ENCODE measurements at regions not wholly inside any gene's neighbourhood (a gene's known extent, or its start where the extent isn't known, plus 50 kb on each side); places are given as distances from the start of the nearest gene placed in this dataset.

DNA sequence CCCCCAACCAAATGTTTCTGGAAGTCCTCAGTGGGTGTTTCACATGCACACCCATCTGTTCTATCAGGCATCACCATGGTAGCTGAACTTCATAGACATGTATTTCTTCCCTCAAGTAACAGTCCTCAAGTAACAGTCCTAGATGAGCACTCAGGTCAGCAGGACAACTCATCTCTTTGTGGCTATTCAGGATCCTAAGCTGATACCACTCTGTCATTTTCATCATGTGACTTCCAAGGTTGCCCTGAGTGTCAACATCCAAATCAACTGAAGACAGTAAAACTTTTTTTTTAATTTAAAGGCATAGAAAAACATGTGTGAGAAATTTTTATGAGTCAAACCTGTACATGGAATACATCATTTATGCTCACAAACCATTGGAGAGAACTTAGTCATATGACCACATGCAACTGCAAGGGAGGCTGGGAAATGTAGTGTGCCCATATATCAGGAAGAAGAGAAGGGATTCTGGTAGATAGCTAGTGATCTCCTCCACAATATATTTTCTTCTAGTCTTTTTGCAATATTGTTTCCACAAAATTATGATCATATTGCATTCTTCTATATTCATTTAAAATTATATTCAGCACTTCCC is 64.2 kb upstream of the FST start:
- TF ChIP-seq, protein P1, sequence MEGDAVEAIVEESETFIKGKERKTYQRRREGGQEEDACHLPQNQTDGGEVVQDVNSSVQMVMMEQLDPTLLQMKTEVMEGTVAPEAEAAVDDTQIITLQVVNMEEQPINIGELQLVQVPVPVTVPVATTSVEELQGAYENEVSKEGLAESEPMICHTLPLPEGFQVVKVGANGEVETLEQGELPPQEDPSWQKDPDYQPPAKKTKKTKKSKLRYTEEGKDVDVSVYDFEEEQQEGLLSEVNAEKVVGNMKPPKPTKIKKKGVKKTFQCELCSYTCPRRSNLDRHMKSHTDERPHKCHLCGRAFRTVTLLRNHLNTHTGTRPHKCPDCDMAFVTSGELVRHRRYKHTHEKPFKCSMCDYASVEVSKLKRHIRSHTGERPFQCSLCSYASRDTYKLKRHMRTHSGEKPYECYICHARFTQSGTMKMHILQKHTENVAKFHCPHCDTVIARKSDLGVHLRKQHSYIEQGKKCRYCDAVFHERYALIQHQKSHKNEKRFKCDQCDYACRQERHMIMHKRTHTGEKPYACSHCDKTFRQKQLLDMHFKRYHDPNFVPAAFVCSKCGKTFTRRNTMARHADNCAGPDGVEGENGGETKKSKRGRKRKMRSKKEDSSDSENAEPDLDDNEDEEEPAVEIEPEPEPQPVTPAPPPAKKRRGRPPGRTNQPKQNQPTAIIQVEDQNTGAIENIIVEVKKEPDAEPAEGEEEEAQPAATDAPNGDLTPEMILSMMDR (IDR thresholded peaks at IDR 0.05) = no peak
- Histone ChIP-seq H3K27ac (no peak overlapping the region), H3K4me3 (no peak overlapping the region)
- DNase-seq (ENCODE audit: low spot score) = no peak

DNA sequence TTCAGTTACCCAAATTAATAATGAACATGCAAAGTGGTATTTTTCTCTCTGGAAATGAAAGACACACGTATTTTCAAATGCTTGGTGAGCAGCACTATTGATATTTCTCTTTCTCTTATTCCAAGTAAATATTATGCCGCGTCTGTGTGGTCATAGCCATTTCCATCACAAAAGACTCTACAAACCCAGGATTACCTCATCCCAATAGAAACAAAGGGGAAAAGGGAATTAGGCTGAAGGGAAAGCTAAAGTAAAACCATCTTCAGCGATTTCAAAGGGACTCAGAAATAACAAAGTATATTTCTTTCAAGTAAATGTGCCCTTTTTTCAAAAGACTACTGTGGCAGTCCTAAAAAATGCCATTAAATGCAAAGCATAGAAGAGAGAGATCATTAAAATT is 62.0 kb upstream of the FST start:
- DNase-seq (ENCODE audit: low spot score) = no peak
- TF ChIP-seq, protein P1 (IDR thresholded peaks at IDR 0.05) = no peak

DNA sequence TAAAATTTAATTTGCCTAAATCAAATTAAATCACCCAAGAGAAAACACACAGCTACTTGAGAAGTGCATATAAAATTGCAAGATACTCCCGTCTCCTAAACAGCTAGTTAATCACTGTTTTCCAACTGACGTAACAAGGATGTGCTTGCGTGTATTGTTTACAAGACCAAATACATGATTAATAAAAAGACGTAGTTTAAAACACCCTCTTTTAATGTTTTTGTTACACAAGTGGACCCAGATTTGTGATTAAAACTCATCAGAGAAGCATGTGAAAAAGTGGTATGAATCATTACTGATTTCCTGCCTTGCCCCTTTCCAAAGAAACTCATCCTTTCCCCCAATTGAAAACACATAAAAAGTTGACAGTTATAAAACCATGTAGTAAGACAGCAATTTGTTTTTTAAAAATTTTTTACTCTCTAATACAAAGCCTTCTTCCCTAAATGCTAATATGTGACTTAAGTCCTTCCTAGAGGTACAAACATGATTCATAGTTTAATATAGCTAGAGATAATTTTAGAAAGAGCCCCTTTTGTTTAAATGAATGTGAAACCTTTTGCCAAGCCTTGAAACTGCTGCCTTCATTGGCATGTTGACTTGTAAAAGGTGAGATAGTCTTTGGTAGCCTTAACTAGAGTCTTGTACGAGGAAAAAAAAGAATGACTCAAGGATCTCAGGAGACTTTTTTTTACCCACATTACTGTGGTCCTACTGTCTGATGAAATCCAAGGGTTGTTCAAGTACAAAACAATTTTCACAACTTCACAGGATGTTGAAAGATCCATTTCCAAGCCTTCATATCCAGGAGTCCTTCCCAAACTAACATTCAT is 61.4 kb upstream of the FST start:
- no peak overlapping the region for H3K4me3 ChIP-seq
- no peak for DNase-seq (ENCODE audit: low spot score)
- H3K27ac ChIP-seq = no peak overlapping the region
- TF ChIP-seq, protein P1 (IDR thresholded peaks at IDR 0.05) = no peak

More for the DNA sequence above, 62.0 kb upstream of the FST start:
- Histone ChIP-seq H3K4me3 (no peak overlapping the region), H3K27ac (no peak overlapping the region)

DNA sequence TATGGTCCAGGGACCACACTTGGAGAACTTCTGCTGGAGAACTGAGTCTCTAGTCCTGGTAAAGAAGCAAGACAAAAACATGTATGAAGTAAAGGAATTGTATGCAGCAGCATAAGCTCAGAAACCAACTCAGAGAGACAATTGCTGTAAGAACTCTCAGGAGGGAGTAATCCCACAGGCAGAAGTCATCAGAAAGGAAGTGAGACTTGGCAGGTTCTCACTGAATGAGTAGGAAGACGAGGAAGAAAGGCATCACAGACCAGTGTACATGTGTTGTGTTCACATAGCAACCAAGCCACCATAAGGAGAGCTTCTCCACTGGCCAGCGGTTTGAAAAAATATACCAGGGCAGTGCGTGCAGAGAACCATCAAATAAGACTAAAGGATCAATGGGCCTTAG is 57.9 kb upstream of the FST start:
- TF ChIP-seq, protein P1 (IDR thresholded peaks at IDR 0.05) = no peak
- Histone ChIP-seq H3K27ac (no peak overlapping the region), H3K4me3 (no peak overlapping the region)
- no peak for DNase-seq (ENCODE audit: low spot score)

DNA sequence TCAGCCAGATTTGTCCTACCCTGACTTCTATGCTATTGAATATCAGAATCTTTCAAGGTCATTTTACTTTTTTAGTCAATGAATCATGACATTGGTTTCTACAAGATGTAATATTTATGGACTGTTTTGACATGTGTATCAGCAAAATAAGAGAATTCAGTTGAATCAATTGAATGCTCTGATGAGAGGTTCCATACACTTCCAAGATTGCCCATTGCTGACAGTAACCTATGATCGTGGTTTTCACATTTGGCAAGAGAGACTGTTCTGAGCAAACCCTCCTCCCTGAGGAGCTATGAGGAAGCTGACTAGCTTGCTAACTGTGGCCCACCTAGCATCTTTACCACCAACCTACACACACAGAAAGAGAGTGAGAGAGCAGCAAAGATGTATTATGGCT is 56.7 kb upstream of the FST start:
- Histone ChIP-seq H3K4me3 (no peak overlapping the region), H3K27ac (no peak overlapping the region)
- TF ChIP-seq, protein P1 (IDR thresholded peaks at IDR 0.05) = no peak
- DNase-seq (ENCODE audit: low spot score) = no peak

DNA sequence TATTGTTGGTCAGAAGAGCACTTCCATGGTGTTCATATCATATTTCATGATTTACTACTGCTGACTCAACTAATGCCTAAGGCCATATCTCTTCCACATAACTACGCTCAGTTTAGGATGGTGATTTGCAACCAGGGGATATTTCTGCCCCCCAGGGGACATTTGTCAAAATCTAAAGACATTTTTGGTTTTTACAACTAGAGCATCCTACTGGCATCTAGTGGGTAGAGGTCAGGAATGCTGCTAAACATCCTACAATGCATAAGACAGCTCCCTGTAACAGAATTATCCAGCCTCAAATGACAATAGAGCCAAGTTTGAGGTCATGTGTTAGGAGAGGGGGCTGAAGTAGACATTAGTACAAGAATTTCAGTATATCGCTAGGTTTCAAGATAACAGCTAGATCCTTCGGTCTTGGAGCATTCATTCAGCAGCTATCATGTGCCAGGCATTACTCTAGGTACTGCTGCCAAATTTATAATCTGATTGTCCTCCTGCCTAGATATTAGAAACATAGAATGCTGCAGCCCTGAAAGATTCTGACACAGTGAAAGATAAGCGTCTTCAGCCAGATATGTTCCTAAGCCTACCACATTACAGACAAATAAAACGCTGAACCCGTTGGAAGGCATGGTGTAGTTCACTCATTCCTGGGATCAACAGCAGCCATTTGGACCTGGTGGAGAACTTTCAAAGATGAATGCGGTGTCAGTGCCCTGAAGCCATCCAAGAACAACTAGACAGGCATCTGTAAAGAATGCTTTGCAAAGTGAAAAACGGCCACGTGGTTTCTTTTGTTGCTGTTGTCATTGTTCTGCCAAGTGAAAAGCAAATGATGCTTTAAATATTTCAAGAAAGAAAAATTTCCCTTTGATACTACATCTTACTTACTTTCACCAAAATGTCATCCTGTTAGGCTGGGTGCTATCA is 55.5 kb upstream of the FST start:
- TF ChIP-seq, protein P1 (IDR thresholded peaks at IDR 0.05) = no peak
- DNase-seq (ENCODE audit: low spot score) = no peak
- Histone ChIP-seq H3K27ac (no peak overlapping the region), H3K4me3 (no peak overlapping the region)
